CD14-positive monocyte (primary cell): ENCODE measurements at regions not wholly inside any gene's neighbourhood (a gene's known extent, or its start where the extent isn't known, plus 50 kb on each side); places are given as distances from the start of the nearest gene placed in this dataset.

Source experiments
- DNase-seq, 3 donors: peaks; one replicate each; pipeline ENCODE4 v3.0.0-alpha.2; 2011 to 2022
- H2AFZ ChIP-seq: 2 replicates; pipeline ENCODE4 v1.6.0; 2012; ENCODE audit warnings: mild to moderate bottlenecking, low read depth, low read length, inconsistent platforms; ENCODE audit not compliant: insufficient read depth, poor library complexity, severe bottlenecking
- H3K27ac ChIP-seq, 2 donors: 1 replicate in 1 of 2; 2 replicates in 1 of 2; pipeline ENCODE4 v1.5.1; 2012 to 2013; ENCODE audit warnings: low read length in 2 of 2, control low read depth in 1 of 2, inconsistent platforms in 1 of 2, low read depth in 1 of 2, mild to moderate bottlenecking in 1 of 2
- H3K27me3 ChIP-seq, 2 donors: one replicate each; pipeline versions ENCODE4 v1.6.0 to v1.6.1; 2011 to 2013; ENCODE audit warnings: low read length in 2 of 2; ENCODE audit not compliant: control insufficient read depth in 2 of 2, insufficient read depth in 2 of 2
- H3K36me3 ChIP-seq, 2 donors: replicated peaks in 1 of 2; 1 replicate in 1 of 2; 2 replicates in 1 of 2; pipeline versions ENCODE4 v1.5.1 to v1.6.1; 2012 to 2013; ENCODE audit warnings: low read length in 2 of 2, control low read depth in 1 of 2, inconsistent platforms in 1 of 2, mild to moderate bottlenecking in 1 of 2; ENCODE audit not compliant: insufficient read depth in 2 of 2, control insufficient read depth in 1 of 2
- H3K4me1 ChIP-seq, 2 donors: 1 replicate in 1 of 2; 2 replicates in 1 of 2; pipeline versions ENCODE4 v1.5.1 to v1.6.1; 2012 to 2013; ENCODE audit warnings: low read length in 2 of 2, control low read depth in 1 of 2, inconsistent platforms in 1 of 2, mild to moderate bottlenecking in 1 of 2, moderate library complexity in 1 of 2; ENCODE audit not compliant: insufficient read depth in 2 of 2, control insufficient read depth in 1 of 2
- H3K4me2 ChIP-seq: replicated peaks from 2 replicates; pipeline ENCODE3; 2012; ENCODE audit warnings: low read length, moderate library complexity, mild to moderate bottlenecking; ENCODE audit not compliant: poor library complexity, severe bottlenecking; ENCODE audit errors: extremely low read depth
- H3K4me3 ChIP-seq, 3 experiments: fragments of 200-600 bp in 1 of 3; sonication (generic) in 1 of 3; replicated peaks in 1 of 3; 1 replicate in 2 of 3; 2 replicates in 1 of 3; pipeline ENCODE4 v1.5.1; 2011 to 2013; ENCODE audit warnings: low read length in 3 of 3, mild to moderate bottlenecking in 3 of 3, control low read depth in 2 of 3, low read depth in 2 of 3, inconsistent platforms in 1 of 3, moderate library complexity in 1 of 3
- H3K79me2 ChIP-seq: 2 replicates; pipeline ENCODE4 v1.6.0; 2012; ENCODE audit warnings: mild to moderate bottlenecking, control low read depth, inconsistent platforms, low read length, moderate library complexity; ENCODE audit not compliant: insufficient read depth
- H3K9ac ChIP-seq: 2 replicates; pipeline ENCODE4 v1.6.0; 2017; ENCODE audit warnings: low read length, mild to moderate bottlenecking; ENCODE audit not compliant: insufficient read depth, poor library complexity, severe bottlenecking
- H3K9me3 ChIP-seq, 2 donors: replicated peaks in 1 of 2; 1 replicate in 1 of 2; 2 replicates in 1 of 2; pipeline versions ENCODE4 v1.5.1 to v1.6.1; 2012 to 2013; ENCODE audit warnings: low read length in 2 of 2, control low read depth in 1 of 2; ENCODE audit not compliant: control insufficient read depth in 1 of 2, insufficient read depth in 1 of 2
- H4K20me1 ChIP-seq: 2 replicates; pipeline ENCODE4 v1.6.0; 2012; ENCODE audit warnings: mild to moderate bottlenecking, low read length, control low read depth, moderate library complexity; ENCODE audit not compliant: insufficient read depth
- H3K27ac Mint-ChIP-seq, 7 donors: one replicate each; pipeline ENCODE4 v1.8.0; 2020; ENCODE audit warnings: mild to moderate bottlenecking in 7 of 7, mixed read lengths in 7 of 7, moderate library complexity in 6 of 7, inconsistent platforms in 2 of 7
- H3K27me3 Mint-ChIP-seq, 3 donors: one replicate each; pipeline ENCODE4 v1.8.0; 2021 to 2022; ENCODE audit warnings: low read depth in 3 of 3, mild to moderate bottlenecking in 3 of 3, mixed read lengths in 3 of 3, moderate library complexity in 3 of 3, inconsistent platforms in 1 of 3
- H3K36me3 Mint-ChIP-seq, 2 donors: one replicate each; pipeline ENCODE4 v1.8.0; 2020; ENCODE audit warnings: mixed read lengths in 2 of 2, inconsistent platforms in 1 of 2, mild to moderate bottlenecking in 1 of 2
- H3K4me1 Mint-ChIP-seq: one replicate; pipeline ENCODE4 v1.8.0; 2020; ENCODE audit warnings: mild to moderate bottlenecking, mixed read lengths
- H3K4me3 Mint-ChIP-seq, 2 donors: one replicate each; pipeline ENCODE4 v1.8.0; 2020; ENCODE audit warnings: mild to moderate bottlenecking in 2 of 2, mixed read lengths in 2 of 2, moderate library complexity in 1 of 2
- H3K9me3 Mint-ChIP-seq, 7 donors: one replicate each; pipeline ENCODE4 v1.8.0; 2020 to 2022; ENCODE audit warnings: mixed read lengths in 7 of 7, mild to moderate bottlenecking in 6 of 7, moderate library complexity in 6 of 7, inconsistent platforms in 2 of 7
- WGBS: methylation state at CpG from one replicate; pipeline ENCODE4 v1.1.5; 2013; ENCODE audit warnings: missing lambda C conversion rate; ENCODE audit not compliant: insufficient coverage; 5-methylcytosine and 5-hydroxymethylcytosine counted together
- intact Hi-C, 2 donors: fragments of 100-400 bp; cut with micrococcal nuclease; formaldehyde crosslinking; loops; one replicate each; pipeline versions ENCODE4 v1.15.0 to v1.15.1; 2023
- TF ChIP-seq, protein P1 (sequence below): fragments of 200-600 bp; IDR thresholded peaks from one replicate; pipeline ENCODE4 v1.8.0; 2022; ENCODE audit warnings: antibody characterized with exemption, mild to moderate bottlenecking

DNA sequence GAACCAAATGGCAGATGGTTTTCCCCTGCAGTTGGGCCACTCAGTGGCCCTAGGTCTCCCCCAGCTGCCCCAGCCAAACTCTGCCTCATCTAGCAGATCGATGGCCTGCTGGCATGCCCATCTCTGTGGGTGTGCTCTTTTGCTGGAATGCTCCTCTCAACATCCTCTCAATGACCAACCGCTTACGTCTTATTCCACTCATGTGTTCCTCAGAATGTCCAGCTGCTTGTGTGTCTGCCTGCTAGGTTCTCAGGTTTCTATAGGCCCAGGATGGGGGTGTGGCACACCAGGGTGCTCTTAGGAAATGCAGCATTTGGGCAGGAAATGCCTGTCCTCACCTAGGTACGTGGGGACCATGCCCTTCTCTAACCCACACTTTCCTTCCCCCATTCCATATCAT, 509.9 kb upstream of the SYNCRIP start:
- Histone ChIP-seq H2AFZ (no peak overlapping the region), H3K9ac (no peak overlapping the region), H3K36me3 (no peaks in the 10 kb centered on the region), H3K27me3 (no peaks in the 10 kb centered on the region), H3K79me2 (no peaks in the 10 kb centered on the region), H3K27ac (no peak overlapping the region), H3K4me3 (no peak overlapping the region), H3K4me2 (no peak overlapping the region), H4K20me1 (no peaks in the 10 kb centered on the region), H3K4me1 (no peaks in the 10 kb centered on the region), H3K9me3 (peaks cover 5 to 12% of the 10 kb centered on the region in 2 donors)
- Mint-ChIP-seq H3K27ac (peak overlapping the region in 1 of 7 donors; percentile 26), H3K4me1 (no peaks in the 10 kb centered on the region), H3K4me3 (no peak overlapping the region), H3K27me3 (no peaks in the 10 kb centered on the region), H3K9me3 (peaks cover 0 to 26% (median 6%) of the 10 kb centered on the region in 7 donors), H3K36me3 (no peaks in the 10 kb centered on the region)
- WGBS: 67% methylated on average over 1 of the region's 4 CpGs
- no peak for DNase-seq
- intact Hi-C loops: no loop called here
- TF ChIP-seq, protein P1, sequence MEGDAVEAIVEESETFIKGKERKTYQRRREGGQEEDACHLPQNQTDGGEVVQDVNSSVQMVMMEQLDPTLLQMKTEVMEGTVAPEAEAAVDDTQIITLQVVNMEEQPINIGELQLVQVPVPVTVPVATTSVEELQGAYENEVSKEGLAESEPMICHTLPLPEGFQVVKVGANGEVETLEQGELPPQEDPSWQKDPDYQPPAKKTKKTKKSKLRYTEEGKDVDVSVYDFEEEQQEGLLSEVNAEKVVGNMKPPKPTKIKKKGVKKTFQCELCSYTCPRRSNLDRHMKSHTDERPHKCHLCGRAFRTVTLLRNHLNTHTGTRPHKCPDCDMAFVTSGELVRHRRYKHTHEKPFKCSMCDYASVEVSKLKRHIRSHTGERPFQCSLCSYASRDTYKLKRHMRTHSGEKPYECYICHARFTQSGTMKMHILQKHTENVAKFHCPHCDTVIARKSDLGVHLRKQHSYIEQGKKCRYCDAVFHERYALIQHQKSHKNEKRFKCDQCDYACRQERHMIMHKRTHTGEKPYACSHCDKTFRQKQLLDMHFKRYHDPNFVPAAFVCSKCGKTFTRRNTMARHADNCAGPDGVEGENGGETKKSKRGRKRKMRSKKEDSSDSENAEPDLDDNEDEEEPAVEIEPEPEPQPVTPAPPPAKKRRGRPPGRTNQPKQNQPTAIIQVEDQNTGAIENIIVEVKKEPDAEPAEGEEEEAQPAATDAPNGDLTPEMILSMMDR: no peak

DNA sequence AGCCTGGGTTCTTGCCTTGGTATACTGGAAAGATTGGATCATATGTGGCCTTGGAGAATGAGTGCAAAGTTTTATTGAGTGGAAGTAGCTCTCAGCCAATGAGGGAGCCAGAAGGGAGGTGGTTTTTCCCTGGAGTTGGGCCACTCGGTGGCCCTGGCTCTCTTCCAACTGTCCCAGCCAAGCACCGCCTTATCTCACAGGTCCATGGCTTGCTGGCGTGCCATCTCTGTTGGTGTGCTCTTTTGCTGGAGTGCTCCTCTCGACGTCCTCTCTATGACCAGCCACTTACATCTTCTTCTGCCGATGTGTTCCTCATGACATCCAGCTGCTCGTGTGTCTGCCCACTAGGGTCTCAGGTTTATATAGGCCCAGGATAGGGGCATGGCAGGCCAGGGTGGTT, 505.9 kb upstream of the SYNCRIP start:
- H3K9ac ChIP-seq: no peak overlapping the region
- Mint-ChIP-seq H3K36me3 (no peaks in the 10 kb centered on the region), H3K4me1 (no peaks in the 10 kb centered on the region), H3K4me3 (no peak overlapping the region), H3K27me3 (no peaks in the 10 kb centered on the region), H3K9me3 (peaks cover 0 to 21% (median 8%) of the 10 kb centered on the region in 7 donors), H3K27ac (no peak overlapping the region)
- H3K4me1 ChIP-seq: no peaks in the 10 kb centered on the region
- H4K20me1 ChIP-seq: no peaks in the 10 kb centered on the region
- WGBS: 86% methylated on average over 6 of the region's 7 CpGs
- no peaks in the 10 kb centered on the region for H3K27me3 ChIP-seq
- intact Hi-C loops: no loop called here
- H3K4me2 ChIP-seq: no peak overlapping the region
- no peak for DNase-seq
- no peak overlapping the region for H2AFZ ChIP-seq
- H3K4me3 ChIP-seq: no peak overlapping the region
- TF ChIP-seq, protein P1: no peak
- H3K36me3 ChIP-seq: no peaks in the 10 kb centered on the region
- H3K9me3 ChIP-seq: peaks cover 5 to 15% of the 10 kb centered on the region in 2 donors
- no peak overlapping the region for H3K27ac ChIP-seq
- H3K79me2 ChIP-seq: no peaks in the 10 kb centered on the region
